ENCODE measurements at regions not wholly inside any gene's neighbourhood (a gene's known extent, or its start where the extent isn't known, plus 50 kb on each side); places are given as distances from the start of the nearest gene placed in this dataset.

GRCh38 chr4:26081795-26082498 lies 167.9 kb downstream of the SMIM20 start:
- no peak overlapping the region for H3K4me3 Mint-ChIP-seq
- H3K27me3 Mint-ChIP-seq = peaks cover 8% of the 10 kb centered on the region
- H3K36me3 Mint-ChIP-seq (ENCODE audit: low read depth) = peaks cover 18% of the 10 kb centered on the region
- H3K9me3 Mint-ChIP-seq = peaks cover 20% of the 10 kb centered on the region
- peaks cover 92% of the 10 kb centered on the region for H3K4me1 Mint-ChIP-seq (ENCODE audit: low read depth)
- peak overlapping the region; percentile 93 for H3K27ac Mint-ChIP-seq
- DNase-seq = no peak

- Mint-ChIP-seq H3K36me3 (ENCODE audit: low read depth) (peaks cover 12% of the 10 kb centered on the region), H3K4me1 (ENCODE audit: low read depth) (peaks cover 91% of the 10 kb centered on the region), H3K9me3 (peaks cover 15% of the 10 kb centered on the region), H3K27ac (peak overlapping the region; percentile 93), H3K27me3 (peaks cover 9% of the 10 kb centered on the region), H3K4me3 (no peak overlapping the region)
- DNase-seq = no peak
These were observed 168.5 kb downstream of the SMIM20 start for GRCh38 chr4:26082565-26082964.

- H3K4me1 Mint-ChIP-seq (ENCODE audit: low read depth) = peaks cover 92% of the 10 kb centered on the region
- peaks cover 4% of the 10 kb centered on the region for H3K36me3 Mint-ChIP-seq (ENCODE audit: low read depth)
- H3K4me3 Mint-ChIP-seq = peak overlapping the region; percentile 13
- peak overlapping the region; percentile 81 for H3K27ac Mint-ChIP-seq
- no peak for DNase-seq
- peaks cover 15% of the 10 kb centered on the region for H3K9me3 Mint-ChIP-seq
- H3K27me3 Mint-ChIP-seq = peaks cover 9% of the 10 kb centered on the region
These were observed 170.0 kb downstream of the SMIM20 start for GRCh38 chr4:26083987-26084386.

- Mint-ChIP-seq H3K9me3 (peaks cover 15% of the 10 kb centered on the region), H3K27me3 (peaks cover 9% of the 10 kb centered on the region), H3K4me3 (peak overlapping the region; percentile 13), H3K4me1 (ENCODE audit: low read depth) (peaks cover 93% of the 10 kb centered on the region), H3K36me3 (ENCODE audit: low read depth) (peaks cover 4% of the 10 kb centered on the region), H3K27ac (peak overlapping the region; percentile 81)
- DNase-seq = no peak
These were observed 170.4 kb downstream of the SMIM20 start for GRCh38 chr4:26084414-26084813.

- peak overlapping the region; percentile 81 for H3K27ac Mint-ChIP-seq
- DNase-seq = no peak
- peaks cover 9% of the 10 kb centered on the region for H3K27me3 Mint-ChIP-seq
- peaks cover 5% of the 10 kb centered on the region for H3K36me3 Mint-ChIP-seq (ENCODE audit: low read depth)
- H3K4me1 Mint-ChIP-seq (ENCODE audit: low read depth) = peaks cover 89% of the 10 kb centered on the region
- H3K9me3 Mint-ChIP-seq = peaks cover 19% of the 10 kb centered on the region
- H3K4me3 Mint-ChIP-seq = no peak overlapping the region
These were observed 171.5 kb downstream of the SMIM20 start for GRCh38 chr4:26085551-26085950.

GRCh38 chr4:26086621-26087441 lies 172.8 kb downstream of the SMIM20 start:
- no peak overlapping the region for H3K27ac Mint-ChIP-seq
- no peak overlapping the region for H3K4me3 Mint-ChIP-seq
- peaks cover 13% of the 10 kb centered on the region for H3K36me3 Mint-ChIP-seq (ENCODE audit: low read depth)
- no peak for DNase-seq
- H3K9me3 Mint-ChIP-seq = peaks cover 21% of the 10 kb centered on the region
- H3K27me3 Mint-ChIP-seq = peaks cover 9% of the 10 kb centered on the region
- peaks cover 78% of the 10 kb centered on the region for H3K4me1 Mint-ChIP-seq (ENCODE audit: low read depth)

GRCh38 chr4:26088433-26088928 lies 174.5 kb downstream of the SMIM20 start:
- DNase-seq = no peak
- peak overlapping the region; percentile 51 for H3K4me3 Mint-ChIP-seq
- peaks cover 13% of the 10 kb centered on the region for H3K36me3 Mint-ChIP-seq (ENCODE audit: low read depth)
- peaks cover 24% of the 10 kb centered on the region for H3K9me3 Mint-ChIP-seq
- peaks cover 9% of the 10 kb centered on the region for H3K27me3 Mint-ChIP-seq
- peaks cover 71% of the 10 kb centered on the region for H3K4me1 Mint-ChIP-seq (ENCODE audit: low read depth)
- H3K27ac Mint-ChIP-seq = peak overlapping the region; percentile 90

- DNase-seq = no peak
- peaks cover 39% of the 10 kb centered on the region for H3K9me3 Mint-ChIP-seq
- H3K27me3 Mint-ChIP-seq = no peaks in the 10 kb centered on the region
- peaks cover 41% of the 10 kb centered on the region for H3K4me1 Mint-ChIP-seq (ENCODE audit: low read depth)
- peaks cover 13% of the 10 kb centered on the region for H3K36me3 Mint-ChIP-seq (ENCODE audit: low read depth)
- H3K27ac Mint-ChIP-seq = peak overlapping the region; percentile 34
- H3K4me3 Mint-ChIP-seq = no peak overlapping the region
These were observed 179.5 kb downstream of the SMIM20 start for GRCh38 chr4:26093551-26093950.

GRCh38 chr4:26094076-26094475 lies 180.1 kb downstream of the SMIM20 start:
- H3K36me3 Mint-ChIP-seq (ENCODE audit: low read depth) = peaks cover 13% of the 10 kb centered on the region
- H3K27ac Mint-ChIP-seq = no peak overlapping the region
- H3K4me3 Mint-ChIP-seq = no peak overlapping the region
- no peak for DNase-seq
- peaks cover 37% of the 10 kb centered on the region for H3K4me1 Mint-ChIP-seq (ENCODE audit: low read depth)
- no peaks in the 10 kb centered on the region for H3K27me3 Mint-ChIP-seq
- peaks cover 39% of the 10 kb centered on the region for H3K9me3 Mint-ChIP-seq

- DNase-seq = no peak
- peaks cover 12% of the 10 kb centered on the region for H3K36me3 Mint-ChIP-seq (ENCODE audit: low read depth)
- H3K9me3 Mint-ChIP-seq = peaks cover 42% of the 10 kb centered on the region
- peaks cover 29% of the 10 kb centered on the region for H3K4me1 Mint-ChIP-seq (ENCODE audit: low read depth)
- H3K27ac Mint-ChIP-seq = no peak overlapping the region
- H3K27me3 Mint-ChIP-seq = no peaks in the 10 kb centered on the region
- no peak overlapping the region for H3K4me3 Mint-ChIP-seq
These were observed 180.9 kb downstream of the SMIM20 start for GRCh38 chr4:26094911-26095310.

- peaks cover 7% of the 10 kb centered on the region for H3K4me1 Mint-ChIP-seq (ENCODE audit: low read depth)
- H3K27ac Mint-ChIP-seq = no peak overlapping the region
- no peaks in the 10 kb centered on the region for H3K36me3 Mint-ChIP-seq (ENCODE audit: low read depth)
- peaks cover 19% of the 10 kb centered on the region for H3K9me3 Mint-ChIP-seq
- no peak overlapping the region for H3K4me3 Mint-ChIP-seq
- no peak for DNase-seq
- H3K27me3 Mint-ChIP-seq = no peaks in the 10 kb centered on the region
These were observed 185.9 kb downstream of the SMIM20 start for GRCh38 chr4:26099967-26100366.

- Mint-ChIP-seq H3K27ac (no peak overlapping the region), H3K4me1 (ENCODE audit: low read depth) (peaks cover 7% of the 10 kb centered on the region), H3K27me3 (no peaks in the 10 kb centered on the region), H3K36me3 (ENCODE audit: low read depth) (no peaks in the 10 kb centered on the region), H3K4me3 (no peak overlapping the region), H3K9me3 (peaks cover 18% of the 10 kb centered on the region)
- DNase-seq = no peak
These were observed 187.0 kb downstream of the SMIM20 start for GRCh38 chr4:26101011-26101410.

- H3K9me3 Mint-ChIP-seq = peaks cover 6% of the 10 kb centered on the region
- H3K36me3 Mint-ChIP-seq (ENCODE audit: low read depth) = no peaks in the 10 kb centered on the region
- no peak overlapping the region for H3K27ac Mint-ChIP-seq
- H3K4me1 Mint-ChIP-seq (ENCODE audit: low read depth) = peaks cover 2% of the 10 kb centered on the region
- no peak overlapping the region for H3K4me3 Mint-ChIP-seq
- no peak for DNase-seq
- peaks cover 9% of the 10 kb centered on the region for H3K27me3 Mint-ChIP-seq
These were observed 190.2 kb downstream of the SMIM20 start for GRCh38 chr4:26104056-26104685.

GRCh38 chr4:26105337-26105736 lies 191.3 kb downstream of the SMIM20 start:
- DNase-seq = no peak
- H3K27me3 Mint-ChIP-seq = peaks cover 15% of the 10 kb centered on the region
- H3K4me1 Mint-ChIP-seq (ENCODE audit: low read depth) = no peaks in the 10 kb centered on the region
- no peak overlapping the region for H3K4me3 Mint-ChIP-seq
- no peaks in the 10 kb centered on the region for H3K9me3 Mint-ChIP-seq
- H3K36me3 Mint-ChIP-seq (ENCODE audit: low read depth) = no peaks in the 10 kb centered on the region
- no peak overlapping the region for H3K27ac Mint-ChIP-seq

Measured in activated T-cell treated with anti-CD3 and anti-CD28 coated beads, Interleukin-2, amount 50 U/mL, for 24 hours (primary cell).